Trophoblast cell (in vitro differentiated cells and primary cell): ENCODE measurements at regions not wholly inside any gene's neighbourhood (a gene's known extent, or its start where the extent isn't known, plus 50 kb on each side); places are given as distances from the start of the nearest gene placed in this dataset.
"Not testable (repeated sequence)": the region's sequence is repeated elsewhere in the genome, so short reads cannot be mapped to it uniquely, and the experiment has no call there.

Experiments used
- DNase-seq, 2 donors: peaks; one replicate each; pipeline ENCODE4 v3.0.0-alpha.2; 2016
- H2AFZ ChIP-seq: 2 replicates; pipeline ENCODE4 v1.6.1; 2013; ENCODE audit warnings: low read length, moderate library complexity, mild to moderate bottlenecking; ENCODE audit not compliant: insufficient read depth, poor library complexity
- H2AK5ac ChIP-seq: 2 replicates; pipeline ENCODE4 v1.6.1; 2013; ENCODE audit warnings: mild to moderate bottlenecking, low read length
- H2BK120ac ChIP-seq: 2 replicates; pipeline ENCODE4 v1.6.1; 2013; ENCODE audit warnings: low read length, mild to moderate bottlenecking, moderate library complexity; ENCODE audit not compliant: insufficient read depth, poor library complexity
- H2BK12ac ChIP-seq: 2 replicates; pipeline ENCODE4 v1.6.1; 2013; ENCODE audit warnings: mild to moderate bottlenecking, low read length, moderate library complexity
- H2BK5ac ChIP-seq: 2 replicates; pipeline ENCODE4 v1.6.1; 2013; ENCODE audit warnings: low read length, low read depth, moderate library complexity, mild to moderate bottlenecking; ENCODE audit not compliant: poor library complexity
- H3K14ac ChIP-seq: 2 replicates; pipeline ENCODE4 v1.6.1; 2013; ENCODE audit warnings: mild to moderate bottlenecking, low read length
- H3K18ac ChIP-seq: 2 replicates; pipeline ENCODE4 v1.6.1; 2013; ENCODE audit warnings: mild to moderate bottlenecking, low read length
- H3K23ac ChIP-seq: 2 replicates; pipeline ENCODE4 v1.6.1; 2013; ENCODE audit warnings: low read length
- H3K27ac ChIP-seq: 2 replicates; pipeline ENCODE4 v1.5.1; 2013; ENCODE audit warnings: low read depth, mild to moderate bottlenecking, inconsistent platforms, low read length, moderate library complexity
- H3K27me3 ChIP-seq: 2 replicates; pipeline ENCODE4 v1.6.1; 2013; ENCODE audit warnings: inconsistent platforms, mild to moderate bottlenecking, low read length, moderate library complexity; ENCODE audit not compliant: insufficient read depth
- H3K36me3 ChIP-seq, 2 experiments: 1 replicate in 1 of 2; 2 replicates in 1 of 2; pipeline ENCODE4 v1.6.1; 2013; ENCODE audit warnings: low read length in 2 of 2, mild to moderate bottlenecking in 2 of 2, moderate library complexity in 1 of 2; ENCODE audit not compliant: insufficient read depth in 2 of 2, control insufficient read depth in 1 of 2
- H3K4ac ChIP-seq: 2 replicates; pipeline ENCODE4 v1.6.1; 2013; ENCODE audit warnings: low read depth, mild to moderate bottlenecking, low read length, moderate library complexity
- H3K4me1 ChIP-seq, 2 experiments: 1 replicate in 1 of 2; 2 replicates in 1 of 2; pipeline ENCODE4 v1.6.1; 2013; ENCODE audit warnings: low read length in 2 of 2, mild to moderate bottlenecking in 2 of 2, moderate library complexity in 1 of 2; ENCODE audit not compliant: insufficient read depth in 2 of 2, control insufficient read depth in 1 of 2
- H3K4me2 ChIP-seq: 2 replicates; pipeline ENCODE4 v1.6.1; 2013; ENCODE audit warnings: inconsistent platforms, mild to moderate bottlenecking, low read length, moderate library complexity
- H3K4me3 ChIP-seq: 2 replicates; pipeline ENCODE4 v1.5.1; 2013; ENCODE audit warnings: mild to moderate bottlenecking, low read depth, low read length, inconsistent platforms
- H3K79me1 ChIP-seq: one replicate; pipeline ENCODE4 v1.6.1; 2013; ENCODE audit warnings: low read length
- H3K79me2 ChIP-seq: 2 replicates; pipeline ENCODE4 v1.6.1; 2013; ENCODE audit warnings: low read length, mild to moderate bottlenecking; ENCODE audit not compliant: control insufficient read depth, insufficient read depth, poor library complexity
- H3K9ac ChIP-seq: 2 replicates; pipeline ENCODE4 v1.6.1; 2013; ENCODE audit warnings: mild to moderate bottlenecking, low read length
- H3K9me3 ChIP-seq: 2 replicates; pipeline ENCODE4 v1.6.1; 2013; ENCODE audit warnings: low read depth, mild to moderate bottlenecking, control low read depth, inconsistent platforms, low read length; ENCODE audit not compliant: insufficient read depth
- H4K12ac ChIP-seq: 2 replicates; pipeline ENCODE4 v1.6.1; 2013; ENCODE audit warnings: low read depth, mild to moderate bottlenecking, low read length, moderate library complexity
- H4K8ac ChIP-seq: 2 replicates; pipeline ENCODE4 v1.6.1; 2013; ENCODE audit warnings: low read depth, mild to moderate bottlenecking, low read length, moderate library complexity
- H4K91ac ChIP-seq: one replicate; pipeline ENCODE4 v1.6.1; 2013; ENCODE audit warnings: low read depth, mild to moderate bottlenecking, low read length, moderate library complexity
- WGBS: extraction: QIAGEN DNeasy Blood & Tissue Kit; methylation state at CpG from one replicate; pipeline ENCODE4 v1.1.7; 2013; ENCODE audit warnings: missing lambda C conversion rate; ENCODE audit not compliant: insufficient read length, insufficient coverage; ENCODE audit errors: extremely low coverage; 5-methylcytosine and 5-hydroxymethylcytosine counted together

- Histone ChIP-seq H4K91ac (no peak overlapping the region), H2AK5ac (no peak overlapping the region), H2AFZ (no peak overlapping the region), H3K9ac (no peak overlapping the region), H3K4me1 (no peaks in the 10 kb centered on the region), H4K12ac (no peak overlapping the region), H3K4ac (no peak overlapping the region), H2BK5ac (no peak overlapping the region), H3K27ac (no peak overlapping the region), H3K4me3 (no peak overlapping the region), H2BK12ac (no peak overlapping the region), H3K9me3 (peaks cover 5% of the 10 kb centered on the region), H3K79me1 (no peaks in the 10 kb centered on the region), H3K14ac (no peak overlapping the region), H3K23ac (no peak overlapping the region), H3K4me2 (no peak overlapping the region), H2BK120ac (no peak overlapping the region), H3K36me3 (no peaks in the 10 kb centered on the region), H3K18ac (no peak overlapping the region), H4K8ac (no peak overlapping the region), H3K27me3 (no peaks in the 10 kb centered on the region), H3K79me2 (no peaks in the 10 kb centered on the region)
- DNase-seq = no peak
- WGBS = no CpG with 5 or more reads among the region's 5 CpGs
Measured at GRCh38 chr5:1732945-1733344, 66.7 kb downstream of the MRPL36 start.

- DNase-seq = no peak
- Histone ChIP-seq H3K14ac (no peak overlapping the region), H3K27me3 (no peaks in the 10 kb centered on the region), H3K79me1 (no peaks in the 10 kb centered on the region), H2AFZ (no peak overlapping the region), H2BK5ac (no peak overlapping the region), H3K79me2 (no peaks in the 10 kb centered on the region), H4K91ac (no peak overlapping the region), H3K36me3 (no peaks in the 10 kb centered on the region), H4K12ac (no peak overlapping the region), H2BK12ac (no peak overlapping the region), H3K23ac (no peak overlapping the region), H2BK120ac (no peak overlapping the region), H3K27ac (no peak overlapping the region), H3K4ac (no peak overlapping the region), H3K9ac (no peak overlapping the region), H3K4me3 (peak overlapping the region; percentile 20), H3K4me2 (no peak overlapping the region), H4K8ac (no peak overlapping the region), H3K9me3 (peaks cover 5% of the 10 kb centered on the region), H3K4me1 (no peaks in the 10 kb centered on the region), H3K18ac (no peak overlapping the region), H2AK5ac (no peak overlapping the region)
- WGBS = no CpG with 5 or more reads among the region's 9 CpGs
Measured at GRCh38 chr5:1732238-1732941, 67.2 kb downstream of the MRPL36 start.

GRCh38 chr5:1731855-1732237 lies 67.8 kb downstream of the MRPL36 start:
- not testable (repeated sequence) for H3K27ac ChIP-seq, H2AK5ac ChIP-seq, H2BK12ac ChIP-seq, H3K36me3 ChIP-seq, H3K18ac ChIP-seq, H2BK5ac ChIP-seq, H3K23ac ChIP-seq, DNase-seq, H3K79me2 ChIP-seq, H3K4me1 ChIP-seq, H3K4me2 ChIP-seq, H3K27me3 ChIP-seq, H3K79me1 ChIP-seq, H4K12ac ChIP-seq, H3K14ac ChIP-seq, H2BK120ac ChIP-seq, H4K91ac ChIP-seq, H3K9ac ChIP-seq, H3K4ac ChIP-seq, H3K4me3 ChIP-seq, H3K9me3 ChIP-seq, H4K8ac ChIP-seq, H2AFZ ChIP-seq
- WGBS = no CpG with 5 or more reads among the region's 4 CpGs

- H3K23ac ChIP-seq = no peak overlapping the region
- H3K9me3 ChIP-seq = peaks cover 4% of the 10 kb centered on the region
- no peak overlapping the region for H4K91ac ChIP-seq
- no peak overlapping the region for H3K9ac ChIP-seq
- no peaks in the 10 kb centered on the region for H3K27me3 ChIP-seq
- no peaks in the 10 kb centered on the region for H3K4me1 ChIP-seq
- no CpG with 5 or more reads among the region's 11 CpGs for WGBS
- H2BK5ac ChIP-seq = no peak overlapping the region
- H3K18ac ChIP-seq = no peak overlapping the region
- no peak overlapping the region for H2BK120ac ChIP-seq
- H3K14ac ChIP-seq = no peak overlapping the region
- H3K79me2 ChIP-seq = no peaks in the 10 kb centered on the region
- H2AFZ ChIP-seq = no peak overlapping the region
- H3K27ac ChIP-seq = no peak overlapping the region
- H3K4me2 ChIP-seq = no peak overlapping the region
- H3K4me3 ChIP-seq = no peak overlapping the region
- H4K12ac ChIP-seq = no peak overlapping the region
- DNase-seq = no peak
- no peak overlapping the region for H4K8ac ChIP-seq
- H2AK5ac ChIP-seq = no peak overlapping the region
- no peaks in the 10 kb centered on the region for H3K79me1 ChIP-seq
- H3K36me3 ChIP-seq = no peaks in the 10 kb centered on the region
- H2BK12ac ChIP-seq = no peak overlapping the region
- H3K4ac ChIP-seq = no peak overlapping the region
Measured at GRCh38 chr5:1731091-1731639, 68.5 kb downstream of the MRPL36 start.
